AG04450 (cell line): ENCODE measurements at regions not wholly inside any gene's neighbourhood (a gene's known extent, or its start where the extent isn't known, plus 50 kb on each side); places are given as distances from the start of the nearest gene placed in this dataset.

ENCODE experiments used
- CTCF ChIA-PET: fragments of 300-600, 350-600 bp; formaldehyde crosslinking; extraction: SDS; loops from one replicate; lab custom pipeline; 2022; ENCODE audit warnings: antibody characterized with exemption, inconsistent platforms; lab: Charles Lee
- POLR2A ChIA-PET: fragments of 350-600 bp; formaldehyde crosslinking; extraction: SDS; loops from one replicate; lab custom pipeline; 2021; ENCODE audit warnings: antibody characterized with exemption, inconsistent platforms; lab: Yijun Ruan, JAX
- DNase-seq: peaks from one replicate; pipeline ENCODE4 v3.0.0-alpha.2; 2011; ENCODE audit warnings: low read depth, low spot score
- H3K27ac ChIP-seq: one replicate; pipeline ENCODE4 v1.5.1; 2012; ENCODE audit warnings: low read depth, low read length, control low read depth
- H3K27me3 ChIP-seq: one replicate; pipeline ENCODE4 v1.6.0; 2012; ENCODE audit warnings: low read length; ENCODE audit not compliant: control insufficient read depth, insufficient read depth
- H3K4me3 ChIP-seq: 2 replicates; pipeline ENCODE4 v1.5.1; 2011; ENCODE audit warnings: mild to moderate bottlenecking, low read depth, low read length, control low read depth
- H3K9me3 ChIP-seq: 2 replicates; pipeline ENCODE4 v1.5.1; 2012; ENCODE audit warnings: low read length; ENCODE audit not compliant: control insufficient read depth, insufficient read depth
- CTCF ChIP-seq: IDR thresholded peaks from 2 replicates; pipeline ENCODE4 v1.5.1; 2011; ENCODE audit warnings: low read depth, low read length, control low read depth, inconsistent platforms

DNA sequence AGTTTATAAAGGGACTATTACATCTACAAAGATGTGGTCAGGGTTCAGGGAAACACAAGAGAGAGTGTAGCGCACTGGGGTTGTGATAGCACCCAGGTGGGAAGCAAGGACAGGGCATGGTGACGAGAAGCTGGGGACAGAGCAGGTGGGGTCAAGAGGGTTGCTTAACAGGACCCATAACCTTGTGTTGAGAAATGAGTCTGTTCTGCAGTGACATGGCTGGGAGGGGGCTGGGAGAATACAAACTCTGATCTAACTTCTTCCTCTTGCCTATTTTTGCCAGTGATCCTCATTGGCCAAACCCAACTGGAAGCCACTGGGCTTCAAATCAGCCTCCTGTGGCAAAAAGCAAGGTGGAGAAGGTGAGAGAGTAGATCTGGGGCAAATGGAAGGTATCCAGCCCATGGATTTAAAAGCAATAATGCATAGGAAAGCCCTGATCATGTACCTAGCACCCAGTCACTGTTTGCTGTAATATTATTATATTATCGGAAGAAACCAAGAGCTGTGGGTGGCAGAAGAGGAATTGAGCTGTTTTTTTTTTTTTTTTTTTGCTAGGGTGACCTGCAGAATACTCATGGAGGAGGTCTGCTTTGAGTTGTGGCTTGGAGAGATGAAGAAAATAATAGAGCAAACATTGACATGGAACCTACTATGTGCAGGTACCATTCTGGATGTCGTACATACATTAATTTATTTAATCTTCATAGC, 76.9 kb upstream of the ZFHX3 start:
- ChIA-PET CTCF (interaction anchor here (0.5 kb wide), 1 partner anchor 433 kb away, joined by 3 read pairs; no protein-coding TSS in a partner anchor), POLR2A (no interaction called here)
- Histone ChIP-seq H3K9me3 (no peaks in the 10 kb centered on the region), H3K27me3 (no peaks in the 10 kb centered on the region), H3K27ac (no peak overlapping the region), H3K4me3 (no peak overlapping the region)
- TF ChIP-seq CTCF = no peak
- DNase-seq = no peak

DNA sequence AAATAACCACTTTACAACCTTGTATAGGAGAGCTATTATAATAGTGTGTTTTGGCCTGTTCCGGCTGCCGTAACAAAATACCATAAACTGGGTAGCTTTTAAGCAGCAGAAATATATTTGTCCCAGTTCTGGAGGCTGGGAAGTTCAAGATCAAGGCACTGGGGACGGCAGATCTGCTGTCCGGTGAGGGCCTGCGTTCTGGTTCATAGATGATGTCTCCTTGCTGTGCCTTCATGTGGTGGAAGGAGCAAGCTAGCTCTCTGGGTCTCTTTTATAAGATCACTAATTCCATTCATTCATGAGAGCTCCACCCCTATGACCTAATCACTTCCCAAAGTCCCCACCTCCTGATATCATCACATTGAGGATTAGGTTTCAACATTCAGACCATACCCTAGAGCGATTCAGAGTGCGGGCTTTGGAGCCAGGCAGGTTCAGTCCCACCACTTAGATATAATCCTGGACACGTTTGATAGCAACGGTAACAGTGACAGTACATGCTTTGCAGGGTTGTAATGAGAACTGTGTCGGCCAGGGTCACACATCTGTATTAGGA, 76.2 kb upstream of the ZFHX3 start:
- no peaks in the 10 kb centered on the region for H3K9me3 ChIP-seq
- H3K27me3 ChIP-seq = no peaks in the 10 kb centered on the region
- CTCF ChIA-PET = no interaction called here

GRCh38 chr16:73122604-73123391, 74.9 kb upstream of the ZFHX3 start:
- DNase-seq = no peak
- no peaks in the 10 kb centered on the region; the same call in 1 of the 2 replicates for H3K9me3 ChIP-seq
- no peak overlapping the region for H3K27ac ChIP-seq
- H3K4me3 ChIP-seq = no peak overlapping the region
- no peak for TF ChIP-seq CTCF
- ChIA-PET CTCF (interaction anchor here (0.6 kb wide), 1 partner anchor 62 kb away, joined by 3 read pairs; no protein-coding TSS in a partner anchor), POLR2A (no interaction called here)
- no peaks in the 10 kb centered on the region for H3K27me3 ChIP-seq

More for the DNA sequence above, 76.2 kb upstream of the ZFHX3 start:
- H3K27ac ChIP-seq = no peak overlapping the region
- no peak for DNase-seq
- no peak overlapping the region for H3K4me3 ChIP-seq
- no peak for TF ChIP-seq CTCF
- POLR2A ChIA-PET = no interaction called here

GRCh38 chr16:73116576-73116975, 68.6 kb upstream of the ZFHX3 start:
- H3K4me3 ChIP-seq = no peak overlapping the region
- POLR2A ChIA-PET = no interaction called here
- CTCF ChIA-PET = no interaction called here
- H3K27me3 ChIP-seq = peaks cover 3% of the 10 kb centered on the region
- H3K9me3 ChIP-seq = no peaks in the 10 kb centered on the region; the same call in 1 of the 2 replicates
- H3K27ac ChIP-seq = no peak overlapping the region
- no peak for DNase-seq
- TF ChIP-seq CTCF = no peak
